AG04450 (cell line): ENCODE measurements at regions not wholly inside any gene's neighbourhood (a gene's known extent, or its start where the extent isn't known, plus 50 kb on each side); places are given as distances from the start of the nearest gene placed in this dataset.

ENCODE experiments used
- CTCF ChIA-PET: fragments of 300-600, 350-600 bp; formaldehyde crosslinking; extraction: SDS; loops from one replicate; lab custom pipeline; 2022; ENCODE audit warnings: antibody characterized with exemption, inconsistent platforms; lab: Charles Lee
- POLR2A ChIA-PET: fragments of 350-600 bp; formaldehyde crosslinking; extraction: SDS; loops from one replicate; lab custom pipeline; 2021; ENCODE audit warnings: antibody characterized with exemption, inconsistent platforms; lab: Yijun Ruan, JAX
- DNase-seq: peaks from one replicate; pipeline ENCODE4 v3.0.0-alpha.2; 2011; ENCODE audit warnings: low read depth, low spot score
- H3K27ac ChIP-seq: one replicate; pipeline ENCODE4 v1.5.1; 2012; ENCODE audit warnings: low read depth, low read length, control low read depth
- H3K27me3 ChIP-seq: one replicate; pipeline ENCODE4 v1.6.0; 2012; ENCODE audit warnings: low read length; ENCODE audit not compliant: control insufficient read depth, insufficient read depth
- H3K4me3 ChIP-seq: 2 replicates; pipeline ENCODE4 v1.5.1; 2011; ENCODE audit warnings: mild to moderate bottlenecking, low read depth, low read length, control low read depth
- H3K9me3 ChIP-seq: 2 replicates; pipeline ENCODE4 v1.5.1; 2012; ENCODE audit warnings: low read length; ENCODE audit not compliant: control insufficient read depth, insufficient read depth
- TF ChIP-seq, protein P1 (sequence below): IDR thresholded peaks from 2 replicates; pipeline ENCODE4 v1.5.1; 2011; ENCODE audit warnings: low read depth, low read length, control low read depth, inconsistent platforms

- no peaks in the 10 kb centered on the region; the same call in 1 of the 2 replicates for H3K9me3 ChIP-seq
- H3K27ac ChIP-seq: no peak overlapping the region
- no peak for DNase-seq
- TF ChIP-seq, protein P1, sequence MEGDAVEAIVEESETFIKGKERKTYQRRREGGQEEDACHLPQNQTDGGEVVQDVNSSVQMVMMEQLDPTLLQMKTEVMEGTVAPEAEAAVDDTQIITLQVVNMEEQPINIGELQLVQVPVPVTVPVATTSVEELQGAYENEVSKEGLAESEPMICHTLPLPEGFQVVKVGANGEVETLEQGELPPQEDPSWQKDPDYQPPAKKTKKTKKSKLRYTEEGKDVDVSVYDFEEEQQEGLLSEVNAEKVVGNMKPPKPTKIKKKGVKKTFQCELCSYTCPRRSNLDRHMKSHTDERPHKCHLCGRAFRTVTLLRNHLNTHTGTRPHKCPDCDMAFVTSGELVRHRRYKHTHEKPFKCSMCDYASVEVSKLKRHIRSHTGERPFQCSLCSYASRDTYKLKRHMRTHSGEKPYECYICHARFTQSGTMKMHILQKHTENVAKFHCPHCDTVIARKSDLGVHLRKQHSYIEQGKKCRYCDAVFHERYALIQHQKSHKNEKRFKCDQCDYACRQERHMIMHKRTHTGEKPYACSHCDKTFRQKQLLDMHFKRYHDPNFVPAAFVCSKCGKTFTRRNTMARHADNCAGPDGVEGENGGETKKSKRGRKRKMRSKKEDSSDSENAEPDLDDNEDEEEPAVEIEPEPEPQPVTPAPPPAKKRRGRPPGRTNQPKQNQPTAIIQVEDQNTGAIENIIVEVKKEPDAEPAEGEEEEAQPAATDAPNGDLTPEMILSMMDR: no peak
- no peak overlapping the region for H3K4me3 ChIP-seq
- H3K27me3 ChIP-seq: no peaks in the 10 kb centered on the region
- CTCF ChIA-PET: no interaction called here
- POLR2A ChIA-PET: no interaction called here
These were observed 86.7 kb downstream of the NCOR2 start for GRCh38 chr12:124480469-124481256.

GRCh38 chr12:124479680-124480468 is 87.5 kb downstream of the NCOR2 start:
- no peak for DNase-seq
- TF ChIP-seq, protein P1: no peak
- CTCF ChIA-PET: no interaction called here
- Histone ChIP-seq H3K27ac (no peak overlapping the region), H3K27me3 (no peaks in the 10 kb centered on the region), H3K9me3 (no peaks in the 10 kb centered on the region; the same call in 1 of the 2 replicates), H3K4me3 (no peak overlapping the region)
- POLR2A ChIA-PET: no interaction called here

DNA sequence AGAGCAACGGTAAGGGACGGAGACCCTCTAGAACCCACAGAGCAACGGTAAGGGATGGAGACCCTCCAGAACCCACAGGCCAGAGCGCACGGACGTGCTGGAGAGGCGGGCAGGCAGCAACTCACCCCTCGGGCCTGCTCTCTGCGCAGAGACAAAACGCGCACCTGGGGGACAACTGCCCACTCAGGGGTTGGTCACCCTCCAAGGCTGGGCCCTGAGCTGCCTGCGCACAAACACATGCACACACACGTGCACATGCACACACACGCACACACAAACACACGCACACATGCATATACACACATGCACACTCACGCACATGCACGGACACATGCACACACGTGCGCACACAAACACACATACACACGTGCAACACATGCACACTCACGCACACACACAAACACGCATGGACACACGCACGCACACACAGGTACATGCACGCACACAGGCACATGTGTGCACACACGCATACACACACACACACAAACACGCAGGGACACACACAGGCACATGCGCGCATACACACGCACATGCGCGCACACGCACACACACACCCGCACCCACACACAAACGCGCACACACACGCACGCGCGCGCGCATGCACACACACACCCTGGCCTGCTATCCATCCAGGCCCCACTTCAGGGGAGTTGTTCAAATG is 88.3 kb downstream of the NCOR2 start:
- Histone ChIP-seq H3K27me3 (no peaks in the 10 kb centered on the region), H3K9me3 (peaks cover 6% of the 10 kb centered on the region), H3K4me3 (no peak overlapping the region), H3K27ac (peak overlapping the region; percentile 21)
- TF ChIP-seq, protein P1: no peak
- CTCF ChIA-PET: no interaction called here
- DNase-seq: no peak
- POLR2A ChIA-PET: no interaction called here

GRCh38 chr12:124478416-124478815 is 89.0 kb downstream of the NCOR2 start:
- H3K27me3 ChIP-seq: no peaks in the 10 kb centered on the region
- no peak overlapping the region for H3K27ac ChIP-seq
- H3K4me3 ChIP-seq: no peak overlapping the region
- TF ChIP-seq, protein P1: no peak
- H3K9me3 ChIP-seq: peaks cover 10% of the 10 kb centered on the region
- ChIA-PET CTCF (no interaction called here), POLR2A (no interaction called here)
- no peak for DNase-seq
